HG03280 (cell line): ENCODE measurements at regions not wholly inside any gene's neighbourhood (a gene's known extent, or its start where the extent isn't known, plus 50 kb on each side); places are given as distances from the start of the nearest gene placed in this dataset.

Experiments
- ATAC-seq: cut with Tn5 transposase; IDR thresholded peaks from one replicate; pipeline ENCODE4 v1.9.1; 2021; ENCODE audit warnings: mild to moderate bottlenecking, moderate library complexity; ENCODE audit not compliant: unreplicated experiment

- ATAC-seq, result no peak
Measured at GRCh38 chr11:81899156-81899555, 834.5 kb downstream of the FAM181B start.

GRCh38 chr11:81897639-81898038 is 836.0 kb downstream of the FAM181B start:
- no peak for ATAC-seq

GRCh38 chr11:81895258-81895657 is 838.4 kb downstream of the FAM181B start:
- peak; percentile 79 for ATAC-seq

GRCh38 chr11:81892770-81893635 is 840.7 kb downstream of the FAM181B start:
- ATAC-seq, result no peak

GRCh38 chr11:81888391-81888790 is 845.3 kb downstream of the FAM181B start:
- ATAC-seq, result no peak

GRCh38 chr11:81887671-81888070 is 846.0 kb downstream of the FAM181B start:
- ATAC-seq, result no peak

- ATAC-seq, result no peak
Measured at GRCh38 chr11:81886406-81887075, 847.1 kb downstream of the FAM181B start.

GRCh38 chr11:81874635-81875034 is 859.0 kb downstream of the FAM181B start:
- ATAC-seq, result peak; percentile 53

- no peak for ATAC-seq
Measured at GRCh38 chr11:81870815-81871214, 862.8 kb downstream of the FAM181B start.

GRCh38 chr11:81870066-81870412 is 863.6 kb downstream of the FAM181B start:
- peak; percentile 50 for ATAC-seq

- peak; percentile 94 for ATAC-seq
Measured at GRCh38 chr11:81869351-81870065, 864.2 kb downstream of the FAM181B start.

- no peak for ATAC-seq
Measured at GRCh38 chr11:81866896-81867295, 866.8 kb downstream of the FAM181B start.

- no peak for ATAC-seq
Measured at GRCh38 chr11:81857386-81857785, 876.3 kb downstream of the FAM181B start.

GRCh38 chr11:81853791-81854190 is 879.9 kb downstream of the FAM181B start:
- ATAC-seq, result no peak

- no peak for ATAC-seq
Measured at GRCh38 chr11:81852896-81853295, 880.8 kb downstream of the FAM181B start.

GRCh38 chr11:81840380-81840779 is 893.3 kb downstream of the FAM181B start:
- no peak for ATAC-seq

- no peak for ATAC-seq
Measured at GRCh38 chr11:81839976-81840375, 893.7 kb downstream of the FAM181B start.

GRCh38 chr11:81839016-81839415 is 894.6 kb downstream of the FAM181B start:
- ATAC-seq, result no peak

- no peak for ATAC-seq
Measured at GRCh38 chr11:81829976-81830375, 903.7 kb downstream of the FAM181B start.

GRCh38 chr11:81825346-81825745 is 908.3 kb downstream of the FAM181B start:
- no peak for ATAC-seq

GRCh38 chr11:81819462-81819861 is 914.2 kb downstream of the FAM181B start:
- no peak for ATAC-seq

- no peak for ATAC-seq
Measured at GRCh38 chr11:81804858-81805257, 928.8 kb downstream of the FAM181B start.
